ENCODE measurements at regions not wholly inside any gene's neighbourhood (a gene's known extent, or its start where the extent isn't known, plus 50 kb on each side); places are given as distances from the start of the nearest gene placed in this dataset.
"Not testable (repeated sequence)": the region's sequence is repeated elsewhere in the genome, so short reads cannot be mapped to it uniquely, and the experiment has no call there.

DNA sequence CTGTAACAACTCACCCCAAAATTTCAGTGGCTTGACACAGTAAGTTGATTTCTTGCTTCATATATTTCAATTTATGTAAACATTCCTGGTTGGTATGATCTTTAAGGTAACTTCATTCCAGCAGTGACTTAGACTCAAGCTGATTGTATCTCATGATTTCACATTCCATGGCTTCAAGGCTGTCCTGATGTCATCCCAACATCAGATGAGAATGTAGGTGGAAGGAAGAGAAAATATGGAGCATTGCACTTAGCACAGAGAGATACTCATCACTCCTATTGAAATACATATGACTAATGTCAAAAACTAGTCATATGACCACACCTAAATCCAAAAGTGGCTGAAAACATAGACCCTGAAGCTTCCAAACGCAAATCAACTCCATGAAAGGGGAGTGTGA, 793.8 kb downstream of the TBL1XR1 start:
- DNase-seq, result no peak

DNA sequence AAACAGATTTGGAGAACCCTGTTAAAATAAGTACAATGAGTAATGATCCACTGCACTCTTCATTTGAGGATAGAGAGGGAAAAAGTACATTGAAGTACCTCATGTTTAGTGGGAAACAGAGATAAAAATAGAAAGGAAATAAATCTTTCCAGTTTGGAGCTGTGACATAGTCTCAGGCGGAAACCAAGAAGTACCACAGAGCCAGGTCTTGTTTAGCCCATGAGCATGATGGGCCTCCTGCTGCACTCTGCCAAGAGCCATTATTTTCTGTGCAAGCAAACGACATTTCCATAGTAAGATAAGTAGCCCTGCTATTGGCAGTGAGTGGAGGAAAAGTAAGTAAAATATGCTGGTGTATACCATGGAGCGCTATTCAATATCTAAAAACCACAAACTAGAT, 796.1 kb downstream of the TBL1XR1 start:
- no peak for DNase-seq

DNA sequence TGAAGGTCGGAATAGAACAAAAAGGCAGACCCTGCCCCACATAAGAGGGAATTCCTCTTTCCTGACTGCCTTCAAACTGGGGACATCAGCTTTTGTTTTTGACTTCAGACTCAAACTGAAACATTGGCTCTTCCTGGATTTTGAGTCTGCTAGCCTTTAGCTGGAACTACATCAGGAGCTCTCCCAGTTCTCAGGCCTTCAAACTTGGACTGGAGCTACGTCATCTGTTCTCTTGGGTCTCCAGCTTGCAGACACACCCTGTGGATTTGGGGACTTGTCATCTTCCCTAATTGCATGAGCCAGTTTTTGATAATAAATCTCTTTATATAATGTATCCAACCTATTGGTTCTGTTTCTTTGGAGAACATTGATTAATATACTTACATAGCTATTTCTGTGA, 798.1 kb downstream of the TBL1XR1 start:
- DNase-seq, result no peak

DNA sequence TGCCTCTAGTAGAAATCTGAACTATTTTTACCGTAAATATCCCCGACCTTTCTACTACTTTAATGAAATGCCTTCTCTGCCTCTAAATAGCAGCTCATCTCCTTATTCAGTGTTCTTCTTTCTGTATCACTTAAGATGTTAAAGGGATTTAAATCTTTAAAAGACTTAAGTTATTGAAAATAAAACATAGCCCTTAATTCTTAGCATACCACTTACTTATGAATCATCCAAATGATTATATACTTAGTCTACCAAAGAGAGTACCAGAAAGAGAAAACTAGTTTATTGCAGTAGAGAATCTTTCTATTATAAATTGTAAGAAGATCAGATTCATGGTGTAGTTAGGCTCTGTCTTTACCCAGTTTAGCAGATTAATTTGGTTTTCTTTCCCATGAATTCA, 802.0 kb downstream of the TBL1XR1 start:
- no peak for DNase-seq

DNA sequence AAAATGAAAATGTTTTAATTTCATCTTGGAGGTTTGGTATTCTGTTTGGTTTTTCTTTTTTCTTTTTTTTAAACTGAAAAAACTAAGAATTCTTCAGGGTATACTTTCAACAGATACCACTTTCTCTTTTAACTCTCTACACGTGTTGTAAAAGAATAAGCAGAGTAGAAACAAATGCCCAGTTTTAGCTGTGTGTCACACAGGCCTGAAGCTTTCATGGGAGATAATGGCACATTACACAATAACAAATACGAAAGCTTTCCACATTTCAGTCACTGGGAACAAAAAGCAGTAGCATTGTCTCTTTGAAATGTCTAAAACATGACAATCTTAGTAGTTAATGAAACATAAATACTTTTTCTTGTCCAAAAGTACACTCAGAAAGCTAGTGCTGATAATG, 818.5 kb downstream of the TBL1XR1 start:
- DNase-seq, result no peak

DNA sequence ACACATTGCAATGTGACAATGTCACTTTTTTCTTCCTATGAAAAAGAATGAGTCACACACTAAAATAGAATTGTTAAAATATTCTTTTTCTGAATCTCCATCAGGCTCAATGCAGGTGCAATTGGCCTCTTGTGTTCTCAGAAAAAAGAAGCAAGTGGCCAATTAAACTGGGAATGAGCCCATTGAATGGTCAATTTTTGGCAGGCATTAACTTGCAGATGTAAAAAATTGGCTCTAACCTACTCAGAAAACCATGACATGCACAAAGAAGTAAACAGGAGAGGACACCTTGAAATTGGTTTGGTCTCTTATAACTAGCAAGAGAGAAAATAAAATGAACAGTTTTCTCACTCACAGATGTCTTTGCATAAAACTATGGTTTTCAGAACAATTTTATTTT, 820.8 kb downstream of the TBL1XR1 start:
- DNase-seq, result no peak

DNA sequence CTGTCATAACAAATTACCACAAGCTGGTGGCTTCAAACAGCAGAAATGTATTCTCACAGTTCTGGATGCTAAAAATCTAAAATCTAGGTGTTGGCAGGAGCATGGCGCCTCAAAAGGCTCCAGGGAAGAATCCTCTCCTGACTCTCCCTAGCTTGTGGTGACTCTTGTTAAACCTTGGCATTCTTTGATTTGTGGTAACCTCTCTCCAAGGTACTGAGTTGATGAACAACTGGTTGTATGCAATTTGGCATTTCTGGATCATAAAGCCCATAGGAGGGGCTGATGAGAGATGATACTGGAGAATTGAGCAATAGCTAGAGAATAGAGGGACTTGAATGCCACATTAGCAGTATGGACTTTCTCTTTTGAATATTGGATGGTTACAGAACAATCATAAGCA, 821.8 kb downstream of the TBL1XR1 start:
- DNase-seq, result no peak

DNA sequence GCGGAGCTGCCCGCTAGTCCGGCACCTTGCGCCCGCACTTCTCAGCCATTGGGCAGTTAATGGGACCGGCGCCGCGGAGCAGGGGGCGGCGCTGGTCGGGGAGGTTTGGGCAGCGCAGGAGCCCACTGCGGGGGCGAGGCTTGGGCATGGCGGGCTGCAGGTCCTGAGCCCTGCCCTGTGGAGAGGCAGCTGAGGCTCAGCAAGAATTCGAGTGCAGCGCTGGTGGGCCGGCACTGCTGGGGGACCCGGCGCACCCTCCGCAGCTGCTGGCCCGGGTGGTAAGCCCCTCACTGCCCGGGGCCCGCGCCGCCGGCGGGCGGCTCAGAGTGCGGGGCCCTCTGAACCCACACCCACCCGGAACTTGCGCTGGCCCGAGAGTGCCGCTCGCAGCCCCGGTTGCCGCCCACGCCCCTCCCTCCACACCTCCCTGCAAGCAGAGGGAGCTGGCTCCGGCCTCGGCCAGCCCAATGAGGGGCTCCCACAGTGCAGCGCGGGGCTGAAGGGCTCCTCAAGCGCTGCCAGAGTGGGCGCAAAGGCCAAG, 835.0 kb downstream of the TBL1XR1 start:
- no peak for DNase-seq

DNA sequence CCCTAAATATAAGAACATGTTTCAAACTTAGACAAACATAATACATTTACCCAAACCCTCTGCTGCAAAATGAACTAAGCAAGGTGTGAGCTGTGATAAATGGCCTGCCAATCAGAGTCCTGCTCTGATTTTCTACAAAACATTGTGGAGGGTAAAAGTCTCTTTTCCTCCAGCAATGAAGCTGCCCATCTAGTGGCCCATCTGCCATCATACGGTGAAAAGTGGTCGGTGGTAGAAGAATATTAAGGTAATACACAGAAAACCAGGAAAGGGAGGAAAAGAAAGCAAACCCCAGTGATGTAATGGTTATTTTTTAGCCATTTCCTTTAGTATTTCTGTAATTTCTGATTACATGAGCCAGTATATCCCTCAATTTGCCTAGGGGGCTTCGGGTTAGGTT, 838.1 kb downstream of the TBL1XR1 start:
- no peak for DNase-seq

DNA sequence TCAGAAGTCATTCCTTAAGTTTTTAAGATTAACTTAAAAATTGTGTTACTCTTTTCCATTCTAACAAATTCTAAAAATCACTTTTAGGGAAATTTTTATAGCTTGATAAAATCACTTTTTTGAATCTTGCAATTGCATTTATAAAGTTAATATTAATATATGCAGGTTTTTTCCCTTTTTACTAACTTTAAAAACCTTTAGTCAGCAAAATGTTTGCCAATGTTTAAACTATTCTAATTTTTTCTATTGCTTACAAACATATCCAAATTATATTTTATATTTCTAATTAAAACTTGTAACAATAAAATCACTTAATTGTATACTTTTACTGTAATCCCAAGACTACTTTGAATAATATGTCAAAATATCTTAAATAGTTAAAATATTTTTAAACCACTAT, 839.4 kb downstream of the TBL1XR1 start:
- no peak for DNase-seq

DNA sequence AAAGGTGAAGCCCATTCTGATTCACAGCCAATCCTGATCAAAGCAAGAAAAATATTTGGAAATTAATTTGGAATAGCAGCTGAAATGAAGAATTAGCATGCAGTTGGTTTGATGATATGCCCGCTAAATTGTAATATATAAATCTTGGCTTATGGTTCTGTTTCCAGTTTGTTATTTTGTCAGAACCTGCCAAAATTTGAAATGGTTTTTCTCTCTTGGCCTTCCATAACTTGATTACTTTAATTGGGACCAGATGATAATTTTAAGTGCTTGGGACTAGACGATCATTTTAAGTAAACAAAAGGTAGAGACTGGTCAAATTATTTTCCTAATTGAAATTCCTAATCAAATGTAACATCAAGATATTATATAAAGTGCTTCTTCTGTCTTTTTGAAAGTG, 842.4 kb downstream of the TBL1XR1 start:
- no peak for DNase-seq

DNA sequence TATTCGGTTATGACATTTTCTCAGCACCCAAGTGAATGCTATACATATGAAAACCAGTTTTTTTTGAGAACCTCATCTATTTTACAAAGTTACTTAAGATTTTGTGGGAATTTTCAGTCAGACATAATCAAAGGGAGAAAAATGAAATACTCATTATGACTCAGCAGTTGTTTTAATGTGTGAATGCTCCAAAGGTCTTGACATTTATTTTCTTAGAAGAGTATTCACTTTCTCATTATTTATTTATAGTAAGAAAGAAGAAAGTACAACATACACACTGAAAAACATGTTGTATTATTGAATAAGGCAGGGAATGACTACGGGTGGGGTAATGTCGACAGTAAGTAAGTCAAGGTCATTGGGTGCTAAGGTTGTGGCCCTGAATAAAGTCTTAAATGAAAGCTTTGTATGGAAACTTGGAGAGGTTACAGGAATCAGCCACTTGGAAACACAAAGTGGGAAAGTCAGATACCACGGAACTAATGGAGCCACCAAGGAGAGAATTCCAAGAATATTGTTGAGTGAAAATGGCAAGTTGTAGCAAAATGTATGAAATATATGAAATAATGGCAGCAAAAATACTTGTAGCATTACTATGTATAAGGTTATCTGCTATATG, 844.5 kb downstream of the TBL1XR1 start:
- no peak for DNase-seq

DNA sequence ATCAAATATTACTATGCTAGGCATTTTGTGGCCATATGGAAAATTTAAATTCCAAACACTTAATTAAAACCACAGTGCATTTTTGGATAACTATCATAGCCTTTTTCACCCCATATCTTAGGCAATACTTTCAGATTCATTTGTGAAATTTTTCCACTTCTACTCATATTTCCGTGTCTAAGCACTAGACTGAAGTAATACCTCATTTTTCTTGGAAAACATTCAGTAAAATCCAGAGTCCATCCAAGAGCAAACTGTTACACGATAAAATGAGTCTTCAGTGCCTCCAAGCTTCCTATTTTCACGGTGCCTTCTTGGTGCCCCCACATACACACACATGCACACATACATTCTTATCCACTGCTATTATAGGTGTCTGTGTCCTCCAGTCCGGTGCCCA, 845.9 kb downstream of the TBL1XR1 start:
- no peak for DNase-seq

DNA sequence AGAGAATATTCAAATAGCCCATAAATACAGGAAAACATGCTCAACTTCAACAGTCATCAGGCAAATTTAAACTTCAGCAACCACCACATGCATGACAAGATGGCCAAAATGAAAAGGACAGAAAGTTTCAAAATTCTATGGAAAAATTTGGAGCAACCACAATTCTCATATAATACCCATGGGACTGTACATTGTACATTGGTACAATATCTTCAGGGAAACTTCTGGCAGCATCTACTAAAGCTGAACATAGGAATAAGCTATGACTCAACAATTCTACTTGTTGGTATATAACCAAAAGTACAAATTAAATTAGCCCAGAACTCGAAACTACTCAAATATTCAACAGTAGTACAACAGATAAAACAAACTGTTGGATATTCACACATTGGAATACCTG, 847.6 kb downstream of the TBL1XR1 start:
- DNase-seq, result no peak

DNA sequence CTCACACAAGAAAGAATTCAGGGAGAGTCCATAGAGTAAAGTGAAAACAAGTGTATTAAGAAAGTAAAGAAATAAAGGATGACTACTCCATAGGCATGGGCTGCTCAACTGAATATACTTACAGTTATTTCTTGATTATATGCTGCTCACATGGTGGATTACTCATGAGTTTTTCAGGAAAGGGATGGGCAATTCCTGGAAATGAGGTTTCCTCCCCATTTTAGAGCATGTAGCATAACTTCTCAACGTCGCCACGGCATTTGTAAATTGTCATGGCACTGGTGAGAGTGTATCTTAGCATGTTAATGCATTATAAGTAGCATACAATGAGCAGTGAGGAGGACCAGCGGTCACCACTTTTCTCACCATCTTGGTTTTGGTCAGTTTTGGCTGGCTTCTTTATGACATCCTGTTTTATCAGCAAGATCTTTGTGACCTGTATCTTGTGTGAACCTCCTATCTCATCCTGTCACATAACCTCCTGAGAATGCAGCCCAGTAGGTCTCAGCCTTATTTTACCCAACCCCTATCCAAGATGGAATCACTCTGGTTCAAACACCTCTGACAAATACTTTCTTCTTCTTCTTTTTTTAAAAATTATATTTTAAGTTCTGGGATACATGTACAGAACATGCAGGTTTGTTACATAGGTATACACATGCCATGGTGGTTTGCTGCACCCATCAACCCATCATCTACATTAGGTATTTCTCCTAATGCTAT, 849.7 kb downstream of the TBL1XR1 start:
- no peak for DNase-seq

DNA sequence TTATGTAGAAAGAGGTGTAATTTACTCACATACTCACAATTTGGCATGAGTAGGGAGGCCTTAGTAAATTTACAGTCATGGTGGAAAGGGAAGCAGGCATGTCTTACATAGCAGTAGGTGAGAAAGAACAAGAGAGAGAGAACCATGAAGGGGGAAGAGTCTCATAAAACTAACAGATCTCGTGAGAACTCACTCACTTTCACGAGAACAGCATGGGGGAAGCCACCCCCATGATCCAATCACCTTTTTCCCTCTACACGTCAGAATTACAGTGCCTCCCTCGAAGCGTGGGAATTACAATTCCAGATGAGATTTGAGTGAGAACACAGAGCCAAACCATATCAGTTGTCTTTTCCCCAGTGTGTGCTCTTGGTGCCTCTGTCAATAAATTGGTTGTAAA, 855.3 kb downstream of the TBL1XR1 start:
- DNase-seq, result no peak

DNA sequence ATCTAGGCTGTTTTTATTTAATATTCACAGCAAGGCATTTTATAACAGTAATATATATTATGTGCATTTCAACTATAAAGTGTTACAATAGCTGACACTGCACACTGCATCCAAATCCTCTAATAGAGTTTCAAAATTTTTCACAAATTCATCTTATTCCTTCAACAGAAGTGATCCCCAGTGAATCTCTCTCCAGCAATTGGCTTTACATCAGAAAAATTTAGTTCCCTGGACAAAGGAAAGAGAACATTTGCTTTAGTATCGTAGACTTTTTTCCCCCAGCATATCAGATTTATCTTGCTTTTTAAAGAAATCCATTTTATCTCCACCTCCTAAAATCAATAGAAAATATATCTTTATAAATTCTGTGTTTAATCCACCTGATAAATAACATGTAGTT, 868.6 kb downstream of the TBL1XR1 start:
- DNase-seq, result no peak

DNA sequence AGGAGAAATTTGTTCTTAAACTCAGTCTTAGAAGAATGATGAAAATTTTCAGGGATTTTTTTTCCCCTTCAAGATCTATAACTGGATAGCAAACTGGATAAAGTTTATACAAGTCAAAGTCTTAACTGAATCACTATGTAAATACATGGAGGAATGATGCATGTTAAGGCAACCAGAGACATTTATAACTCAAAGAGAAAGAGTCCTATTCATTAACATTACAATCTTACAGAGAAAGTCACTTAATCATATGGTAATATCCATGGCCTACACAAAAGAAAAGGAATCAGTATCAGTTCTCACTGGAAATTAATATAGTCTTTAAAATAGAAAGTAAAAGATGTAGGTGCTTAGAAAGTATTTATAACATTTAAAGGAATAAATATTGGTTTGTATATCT, 869.1 kb downstream of the TBL1XR1 start:
- no peak for DNase-seq

DNA sequence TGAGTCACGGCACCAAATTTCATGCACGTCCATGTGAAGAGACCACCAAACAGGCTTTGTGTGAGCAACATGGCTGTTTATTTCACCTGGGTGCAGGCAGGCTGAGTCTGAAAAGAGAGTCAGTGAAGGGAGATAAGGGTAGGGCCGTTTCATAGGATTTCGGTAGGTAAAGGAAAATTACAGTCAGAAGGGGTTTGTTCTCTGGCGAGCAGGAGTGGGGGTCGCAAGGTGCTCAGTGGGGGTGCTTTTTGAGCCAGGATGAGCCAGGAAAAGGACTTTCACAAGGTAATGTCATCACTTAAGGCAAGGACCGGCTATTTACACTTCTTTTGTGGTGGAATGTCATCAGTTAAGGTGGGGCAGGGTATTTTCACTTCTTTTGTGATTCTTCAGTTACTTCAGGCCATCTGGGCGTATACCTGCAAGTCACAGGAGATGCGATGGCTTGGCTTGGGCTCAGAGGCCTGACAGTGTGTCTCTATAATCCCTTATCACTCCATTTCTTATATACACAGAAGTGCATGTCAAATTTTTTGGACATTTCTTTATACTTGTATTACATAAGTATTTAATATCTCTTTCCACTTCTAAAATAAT, 870.3 kb downstream of the TBL1XR1 start:
- not testable (repeated sequence) for DNase-seq

DNA sequence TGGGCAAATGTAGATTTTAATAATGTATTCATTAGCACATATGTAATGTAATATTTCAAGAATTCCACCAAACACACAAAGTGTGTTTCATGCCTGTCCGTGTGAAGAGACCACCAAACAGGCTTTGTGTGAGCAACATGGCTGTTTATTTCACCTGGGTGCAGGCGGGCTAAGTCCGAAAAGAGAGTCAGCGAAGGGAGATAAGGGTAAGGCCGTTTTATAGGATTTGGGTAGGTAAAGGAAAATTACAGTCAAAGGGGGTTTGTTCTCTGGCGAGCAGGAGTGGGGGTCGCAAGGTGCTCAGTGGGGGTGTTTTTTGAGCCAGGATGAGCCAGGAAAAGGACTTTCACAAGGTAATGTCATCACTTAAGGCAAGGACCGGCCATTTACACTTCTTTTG, 875.8 kb downstream of the TBL1XR1 start:
- not testable (repeated sequence) for DNase-seq

DNA sequence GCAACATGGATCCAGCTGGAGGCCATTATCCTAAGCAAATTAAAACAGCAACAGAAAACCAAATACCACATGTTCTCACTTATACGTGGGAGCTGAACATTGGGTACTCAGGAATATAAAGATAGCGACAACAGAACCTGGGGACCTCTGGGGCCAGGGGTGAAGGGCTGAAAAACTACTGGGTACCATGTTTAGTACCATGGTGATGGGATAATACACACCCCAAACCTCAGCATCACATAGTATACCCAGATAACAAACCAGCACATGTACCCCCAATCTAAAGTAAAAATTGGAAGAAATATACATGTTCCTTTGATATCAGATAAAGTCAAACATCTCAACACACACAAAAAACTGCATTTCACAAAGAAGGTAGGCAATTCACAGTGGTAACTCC, 876.2 kb downstream of the TBL1XR1 start:
- DNase-seq, result no peak

DNA sequence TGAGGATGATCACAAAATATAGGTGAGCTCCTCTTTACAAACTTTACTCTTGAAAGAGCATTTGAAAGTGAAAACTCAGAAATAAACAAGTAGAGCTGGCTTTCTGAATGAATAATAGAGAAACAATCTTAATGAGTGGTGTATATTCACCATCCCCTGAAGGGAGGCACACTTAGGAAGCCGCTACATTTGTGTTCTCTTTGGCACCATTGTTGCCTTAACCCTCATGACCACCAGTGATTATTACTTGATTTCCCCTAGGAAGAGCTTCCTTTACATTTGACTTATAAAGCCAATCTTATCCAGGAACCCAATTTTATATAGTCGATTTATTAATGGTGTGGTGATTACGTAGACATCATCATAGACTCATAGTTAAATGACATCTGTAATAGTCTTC, 883.9 kb downstream of the TBL1XR1 start:
- DNase-seq, result no peak

DNA sequence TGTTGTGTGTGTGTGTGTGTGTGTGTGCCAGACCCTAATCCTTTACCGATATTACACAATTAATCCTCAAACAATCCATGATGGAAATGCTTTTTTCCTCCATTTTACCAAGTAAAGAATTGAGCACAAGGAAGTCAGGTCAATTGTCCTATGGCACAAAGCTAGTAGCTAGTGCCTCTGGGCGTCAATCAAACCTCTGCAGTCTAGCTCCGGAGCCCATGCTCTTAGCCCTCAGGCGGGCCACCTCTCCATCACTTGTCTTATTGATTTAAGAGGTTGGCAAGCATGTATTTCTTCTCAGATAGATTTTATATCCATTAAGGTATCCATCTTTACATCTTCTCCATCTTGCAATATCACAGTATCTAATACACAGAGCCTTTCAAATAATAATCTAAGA, 886.6 kb downstream of the TBL1XR1 start:
- DNase-seq, result no peak

DNA sequence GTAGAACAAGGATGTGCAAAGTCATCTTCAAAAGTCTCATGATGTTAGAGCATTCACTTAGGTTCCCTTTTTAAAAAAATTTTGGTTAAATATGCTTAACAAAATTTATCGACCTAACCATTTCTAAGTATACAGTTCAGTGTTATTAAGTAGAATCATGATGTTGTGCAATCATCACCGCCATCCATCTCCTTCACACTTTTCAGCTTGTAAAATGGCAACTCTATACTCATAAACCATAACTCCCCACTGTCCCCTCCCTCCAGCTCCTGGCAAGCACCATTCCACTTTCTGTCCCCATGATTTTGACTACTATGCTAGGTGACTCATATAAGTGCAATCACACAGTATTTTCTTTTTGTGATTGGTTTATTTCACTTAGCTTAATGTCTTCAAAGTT, 895.0 kb downstream of the TBL1XR1 start:
- DNase-seq, result no peak

Data from CD4-positive, alpha-beta T cell treated with Interleukin-10 for 1 hour (primary cell).